Endothelial cell of umbilical vein (primary cell): ENCODE measurements at regions not wholly inside any gene's neighbourhood (a gene's known extent, or its start where the extent isn't known, plus 50 kb on each side); places are given as distances from the start of the nearest gene placed in this dataset.

Experiments used
- BruUV-seq: library from RNA; stranded (reverse); fragments of 400-500 nt; replicated peaks from 2 replicates; lab custom pipeline; 2021; lab: Mats Ljungman, UMichigan
- CTCF ChIA-PET: fragments of 300-600, 350-600 bp; sonication (Branson Sonifier 250); formaldehyde crosslinking; loops from one replicate; lab custom pipeline; 2021; ENCODE audit warnings: antibody characterized with exemption, inconsistent platforms; lab: Charles Lee
- POLR2A ChIA-PET: fragments of 300-600, 350-600 bp; sonication (Branson Sonifier 250); formaldehyde crosslinking; loops from one replicate; lab custom pipeline; 2021; ENCODE audit warnings: antibody characterized with exemption, inconsistent platforms; lab: Charles Lee
- DNase-seq: peaks from one replicate; pipeline ENCODE4 v3.0.0-alpha.2; 2011; ENCODE audit warnings: low read depth, low spot score
- FAIRE-seq: peaks from 2 replicates; lab custom pipeline; 2011; peaks lifted over from hg19 to GRCh38; lab: Jason Lieb, UNC
- H2AFZ ChIP-seq: 2 replicates; pipeline ENCODE4 v1.6.0; 2012; ENCODE audit warnings: low read depth, low read length, control low read depth, inconsistent platforms
- H3K27ac ChIP-seq: 2 replicates; pipeline ENCODE4 v1.5.1; 2011; ENCODE audit warnings: low read depth, mild to moderate bottlenecking, control low read depth, low read length, moderate library complexity; ENCODE audit not compliant: insufficient read depth
- H3K27me3 ChIP-seq, 2 experiments: 2 replicates each; pipeline versions ENCODE4 v1.6.0 to v1.6.1; 2011; ENCODE audit warnings: low read length in 2 of 2, mixed read lengths in 1 of 2; ENCODE audit not compliant: control insufficient read depth in 2 of 2, insufficient read depth in 2 of 2
- H3K36me3 ChIP-seq, 2 experiments: 2 replicates in 1 of 2; 3 replicates in 1 of 2; pipeline ENCODE4 v1.5.1; 2011; ENCODE audit warnings: low read length in 2 of 2, mild to moderate bottlenecking in 1 of 2, moderate library complexity in 1 of 2; ENCODE audit not compliant: control insufficient read depth in 2 of 2, insufficient read depth in 2 of 2; ENCODE audit errors: extremely low read depth in 1 of 2
- H3K4me1 ChIP-seq: 3 replicates; pipeline ENCODE4 v1.5.1; 2011; ENCODE audit warnings: mild to moderate bottlenecking, low read length; ENCODE audit not compliant: control insufficient read depth, insufficient read depth; ENCODE audit errors: extremely low read depth
- H3K4me2 ChIP-seq: 2 replicates; pipeline ENCODE4 v1.6.1; 2011; ENCODE audit warnings: low read length, control low read depth, mixed read lengths; ENCODE audit not compliant: insufficient read depth
- H3K4me3 ChIP-seq, 3 experiments: fragments of 200-600 bp in 1 of 3; sonication (generic), shearing (Covaris generic) in 1 of 3; replicated peaks in 1 of 3; 2 replicates each; pipeline ENCODE4 v1.5.1; 2011 to 2016; ENCODE audit warnings: control low read depth in 3 of 3, low read length in 3 of 3, mild to moderate bottlenecking in 2 of 3, inconsistent platforms in 1 of 3, low read depth in 1 of 3, moderate library complexity in 1 of 3; ENCODE audit not compliant: insufficient read depth in 1 of 3
- H3K79me2 ChIP-seq: 2 replicates; pipeline ENCODE4 v1.6.0; 2012; ENCODE audit warnings: low read length, inconsistent platforms; ENCODE audit not compliant: control insufficient read depth, insufficient read depth
- H3K9ac ChIP-seq: replicated peaks from 2 replicates; pipeline ENCODE3; 2011; ENCODE audit warnings: low read length, control low read depth; ENCODE audit not compliant: insufficient read depth; ENCODE audit errors: extremely low read depth
- H3K9me1 ChIP-seq: replicated peaks from 3 replicates; pipeline ENCODE4 v1.6.0; 2011; ENCODE audit warnings: mild to moderate bottlenecking, low read length; ENCODE audit not compliant: control insufficient read depth, insufficient read depth; ENCODE audit errors: extremely low read depth
- H3K9me3 ChIP-seq: replicated peaks from 2 replicates; pipeline ENCODE4 v1.5.1; 2012; ENCODE audit warnings: low read length, inconsistent platforms; ENCODE audit not compliant: control insufficient read depth, insufficient read depth
- H4K20me1 ChIP-seq: replicated peaks from 2 replicates; pipeline ENCODE3; 2011; ENCODE audit warnings: mild to moderate bottlenecking, low read length; ENCODE audit not compliant: control insufficient read depth, insufficient read depth; ENCODE audit errors: extremely low read depth
- CTCF ChIP-seq, 2 donors: IDR thresholded peaks; 1 replicate in 1 of 2; 2 replicates in 1 of 2; pipeline ENCODE4 v1.5.1; 2011; ENCODE audit warnings: low read length in 2 of 2, mild to moderate bottlenecking in 2 of 2, moderate library complexity in 2 of 2, control low read depth in 1 of 2, inconsistent platforms in 1 of 2, low read depth in 1 of 2; ENCODE audit not compliant: insufficient read depth in 1 of 2; ENCODE audit errors: extremely low read depth in 1 of 2
- JUN ChIP-seq: IDR thresholded peaks from 2 replicates; pipeline ENCODE4 v1.6.1; 2011; ENCODE audit warnings: borderline replicate concordance, low read depth; ENCODE audit not compliant: insufficient read length, insufficient read depth
- POLR2AphosphoS5 ChIP-seq: IDR thresholded peaks from 2 replicates; pipeline ENCODE4 v1.6.1; 2012; ENCODE audit warnings: low read depth, mild to moderate bottlenecking, control low read depth, low read length, moderate library complexity; ENCODE audit not compliant: insufficient read depth
- dilution Hi-C: fragments of 300-500 bp; cut with MboI; formaldehyde crosslinking; loops from one replicate; pipeline ENCODE4 v1.15.0; 2019; ENCODE audit warnings: low sequenced_read_pairs; ENCODE audit not compliant: extremely low pct_ligation_motif_present
- intact Hi-C: fragments of 100-400 bp; cut with micrococcal nuclease; formaldehyde crosslinking; loops from one replicate; pipeline ENCODE4 v1.10.0; 2022
- TF ChIP-seq, protein P1 (sequence below): IDR thresholded peaks from 2 replicates; pipeline ENCODE4 v1.6.1; 2011; ENCODE audit not compliant: insufficient read depth, insufficient read length

DNA sequence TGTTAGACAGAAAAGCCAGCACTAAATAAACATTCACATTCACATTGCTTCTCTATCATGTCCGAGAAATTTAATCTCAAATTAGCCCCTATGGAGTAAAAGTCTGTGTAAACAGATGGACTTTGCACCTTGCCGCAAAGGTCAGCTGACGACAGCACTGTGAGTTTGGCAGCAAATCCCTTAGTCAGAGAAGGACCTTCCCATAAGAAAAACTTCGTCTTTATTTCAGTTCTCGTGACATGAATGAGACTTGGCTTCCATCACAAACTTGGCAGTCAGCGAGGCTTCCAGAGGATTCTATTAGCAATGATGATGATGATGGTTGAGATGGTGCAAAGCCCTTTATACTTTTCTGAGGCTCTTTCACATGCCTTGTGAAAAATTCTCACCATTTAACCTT is 133.7 kb upstream of the IFNGR1 start:
- Histone ChIP-seq H3K9me3 (no peaks in the 10 kb centered on the region), H2AFZ (no peak overlapping the region), H3K36me3 (no peaks in the 10 kb centered on the region), H3K27me3 (peaks cover 0 to 3% of the 10 kb centered on the region in 2 experiments), H3K9ac (no peak overlapping the region), H3K4me3 (no peak overlapping the region), H3K4me1 (no peaks in the 10 kb centered on the region), H4K20me1 (no peaks in the 10 kb centered on the region), H3K4me2 (no peak overlapping the region), H3K79me2 (no peaks in the 10 kb centered on the region), H3K27ac (no peak overlapping the region), H3K9me1 (no peaks in the 10 kb centered on the region)
- POLR2A ChIA-PET = no interaction called here
- dilution Hi-C loops (no loop called here), intact Hi-C loops (no loop called here)
- CTCF ChIA-PET = interaction anchor here (0.7 kb wide), 1 partner anchor 20 kb away, joined by 3 read pairs; no protein-coding TSS in a partner anchor
- TF ChIP-seq, protein P1, sequence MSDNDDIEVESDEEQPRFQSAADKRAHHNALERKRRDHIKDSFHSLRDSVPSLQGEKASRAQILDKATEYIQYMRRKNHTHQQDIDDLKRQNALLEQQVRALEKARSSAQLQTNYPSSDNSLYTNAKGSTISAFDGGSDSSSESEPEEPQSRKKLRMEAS = no peak
- no peak for TF ChIP-seq CTCF (IDR thresholded peaks at IDR 0.05; ENCODE audit: extremely low read depth in 1 of 2, insufficient read depth in 1 of 2, low read depth in 1 of 2, low read length in 2 of 2)
- BruUV-seq = no TSS peak
- FAIRE-seq (no peak), DNase-seq (no peak)

GRCh38 chr6:137351890-137352289 is 132.7 kb upstream of the IFNGR1 start:
- no TSS peak for BruUV-seq
- Histone ChIP-seq H4K20me1 (no peaks in the 10 kb centered on the region), H3K27me3 (peaks cover 0 to 3% of the 10 kb centered on the region in 2 experiments), H3K4me2 (no peak overlapping the region), H3K36me3 (no peaks in the 10 kb centered on the region), H3K27ac (no peak overlapping the region), H3K79me2 (no peaks in the 10 kb centered on the region), H2AFZ (no peak overlapping the region), H3K4me3 (no peak overlapping the region), H3K9me3 (no peaks in the 10 kb centered on the region), H3K9me1 (no peaks in the 10 kb centered on the region), H3K9ac (no peak overlapping the region), H3K4me1 (no peaks in the 10 kb centered on the region)
- intact Hi-C loops = no loop called here
- CTCF ChIA-PET = no interaction called here
- dilution Hi-C loops = no loop called here
- DNase-seq (no peak), FAIRE-seq (no peak)
- POLR2A ChIA-PET = no interaction called here
- TF ChIP-seq POLR2AphosphoS5 (no peak), JUN (no peak)
- TF ChIP-seq, protein P1 = no peak
